ENCODE measurements at regions not wholly inside any gene's neighbourhood (a gene's known extent, or its start where the extent isn't known, plus 50 kb on each side); places are given as distances from the start of the nearest gene placed in this dataset.

DNA sequence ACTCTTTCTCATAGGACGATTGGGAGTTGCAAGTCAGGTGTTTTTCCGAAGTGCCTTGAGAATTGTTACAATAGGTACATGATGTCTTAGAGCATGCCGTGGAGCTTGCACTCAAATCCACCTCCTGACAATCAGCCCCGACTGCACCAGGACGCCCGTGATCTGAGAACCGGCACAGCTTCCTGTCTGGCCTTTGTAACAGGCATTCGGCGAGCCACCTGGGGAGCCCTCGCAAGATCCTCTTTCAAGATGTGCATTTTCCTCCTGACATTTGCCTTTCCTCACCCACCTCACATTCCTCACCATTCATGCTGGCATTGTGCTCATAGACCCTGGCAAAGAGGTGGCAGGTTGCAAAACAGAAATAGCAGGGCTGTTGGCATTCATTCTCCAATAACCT, 427.3 kb downstream of the GALR1 start:
- no peak overlapping the region for H3K27ac ChIP-seq (ENCODE audit: insufficient read depth, low read length)
- H3K9me3 ChIP-seq (ENCODE audit: control insufficient read depth, insufficient read depth, low read depth, low read length): no peaks in the 10 kb centered on the region
- H3K4me1 ChIP-seq (ENCODE audit: control insufficient read depth, extremely low read depth, insufficient read depth, low read length): no peaks in the 10 kb centered on the region
- no peak overlapping the region for H2AFZ ChIP-seq (ENCODE audit: low read length)
- no peak overlapping the region for H3K4me3 ChIP-seq (replicated peaks in 1 of 4; ENCODE audit: control extremely low read depth in 1 of 4, insufficient read depth in 1 of 4, low read depth in 3 of 4, low read length in 4 of 4)
- H3K36me3 ChIP-seq (ENCODE audit: control insufficient read depth, insufficient read depth, low read length): no peaks in the 10 kb centered on the region
- TF ChIP-seq CTCF (conservative IDR thresholded peaks at IDR 0.05 in 1 of 2, IDR thresholded peaks at IDR 0.05 in 1 of 2; ENCODE audit: low read depth in 1 of 2, low read length in 2 of 2) (no peak), EZH2 (IDR thresholded peaks at IDR 0.05; ENCODE audit: low read length, missing control alignments) (no peak)
- no peaks in the 10 kb centered on the region for H3K27me3 ChIP-seq (ENCODE audit: control insufficient read depth, insufficient read depth, low read length)
- no peaks in the 10 kb centered on the region for H3K79me2 ChIP-seq (ENCODE audit: control insufficient read depth, insufficient read depth, low read length)
- no peak for DNase-seq (ENCODE audit: low read depth in 2 of 2)
- no peak overlapping the region for H3K9ac ChIP-seq (ENCODE audit: insufficient read depth, low read length)
- H3K4me2 ChIP-seq (ENCODE audit: extremely low read depth, insufficient read depth, low read length): no peak overlapping the region
- no peaks in the 10 kb centered on the region for H4K20me1 ChIP-seq (ENCODE audit: control insufficient read depth, extremely low read depth, insufficient read depth, low read length)

DNA sequence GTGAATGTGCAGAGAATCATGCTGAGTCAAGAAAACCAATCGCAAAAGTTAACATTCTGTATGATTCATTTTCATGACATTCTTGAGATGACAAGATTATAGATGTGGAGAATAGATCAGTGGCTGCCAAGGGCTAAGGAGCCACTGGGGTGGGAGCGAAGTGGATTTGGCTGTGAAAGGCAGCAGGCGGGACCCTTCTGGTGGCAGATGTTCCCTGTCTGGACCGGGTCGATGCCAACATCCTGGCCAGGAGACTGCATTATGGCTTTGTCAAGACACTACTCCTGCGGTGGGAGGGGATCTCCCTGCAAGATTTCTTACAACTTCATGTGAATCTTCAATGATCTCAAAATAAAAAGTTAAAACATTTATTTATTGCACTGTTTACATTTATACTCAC, 427.9 kb downstream of the GALR1 start:
- Histone ChIP-seq H3K9ac (ENCODE audit: insufficient read depth, low read length) (no peak overlapping the region), H3K4me3 (replicated peaks in 1 of 4; ENCODE audit: control extremely low read depth in 1 of 4, insufficient read depth in 1 of 4, low read depth in 3 of 4, low read length in 4 of 4) (no peak overlapping the region), H2AFZ (ENCODE audit: low read length) (no peak overlapping the region), H3K36me3 (ENCODE audit: control insufficient read depth, insufficient read depth, low read length) (no peaks in the 10 kb centered on the region), H3K4me1 (ENCODE audit: control insufficient read depth, extremely low read depth, insufficient read depth, low read length) (no peaks in the 10 kb centered on the region), H3K9me3 (ENCODE audit: control insufficient read depth, insufficient read depth, low read depth, low read length) (no peaks in the 10 kb centered on the region), H3K79me2 (ENCODE audit: control insufficient read depth, insufficient read depth, low read length) (no peaks in the 10 kb centered on the region), H3K27me3 (ENCODE audit: control insufficient read depth, insufficient read depth, low read length) (no peaks in the 10 kb centered on the region), H3K27ac (ENCODE audit: insufficient read depth, low read length) (no peak overlapping the region), H4K20me1 (ENCODE audit: control insufficient read depth, extremely low read depth, insufficient read depth, low read length) (no peaks in the 10 kb centered on the region), H3K4me2 (ENCODE audit: extremely low read depth, insufficient read depth, low read length) (no peak overlapping the region)
- no peak for DNase-seq (ENCODE audit: low read depth in 2 of 2)
- no peak for TF ChIP-seq CTCF (conservative IDR thresholded peaks at IDR 0.05 in 1 of 2, IDR thresholded peaks at IDR 0.05 in 1 of 2; ENCODE audit: low read depth in 1 of 2, low read length in 2 of 2)
- TF ChIP-seq EZH2 (IDR thresholded peaks at IDR 0.05; ENCODE audit: low read length, missing control alignments): no peak

DNA sequence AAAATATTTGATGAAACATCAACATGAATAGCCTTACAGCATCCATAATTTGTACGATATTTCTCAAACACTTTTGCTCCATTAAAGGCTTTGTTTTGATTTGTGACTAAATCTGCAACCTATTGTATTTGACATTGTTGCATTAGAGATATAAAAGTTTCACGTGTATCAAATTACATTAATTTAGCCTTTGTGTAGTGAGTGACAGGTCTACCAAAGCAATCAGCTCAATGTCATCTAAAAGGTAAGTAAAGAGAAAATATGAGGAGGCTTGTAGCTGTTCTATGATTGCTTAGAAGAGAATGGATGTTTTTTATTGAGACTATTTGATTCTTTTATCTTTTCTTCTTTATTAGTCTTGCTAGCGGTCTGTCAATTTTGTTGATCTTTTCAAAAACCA, 430.2 kb downstream of the GALR1 start:
- Histone ChIP-seq H3K9ac (ENCODE audit: insufficient read depth, low read length) (no peak overlapping the region), H3K4me2 (ENCODE audit: extremely low read depth, insufficient read depth, low read length) (no peak overlapping the region), H4K20me1 (ENCODE audit: control insufficient read depth, extremely low read depth, insufficient read depth, low read length) (no peaks in the 10 kb centered on the region), H3K27ac (ENCODE audit: insufficient read depth, low read length) (no peak overlapping the region), H3K9me3 (ENCODE audit: control insufficient read depth, insufficient read depth, low read depth, low read length) (no peaks in the 10 kb centered on the region), H3K4me3 (replicated peaks in 1 of 4; ENCODE audit: control extremely low read depth in 1 of 4, insufficient read depth in 1 of 4, low read depth in 3 of 4, low read length in 4 of 4) (no peak overlapping the region), H3K4me1 (ENCODE audit: control insufficient read depth, extremely low read depth, insufficient read depth, low read length) (no peaks in the 10 kb centered on the region), H3K79me2 (ENCODE audit: control insufficient read depth, insufficient read depth, low read length) (no peaks in the 10 kb centered on the region), H2AFZ (ENCODE audit: low read length) (no peak overlapping the region), H3K27me3 (ENCODE audit: control insufficient read depth, insufficient read depth, low read length) (no peaks in the 10 kb centered on the region), H3K36me3 (ENCODE audit: control insufficient read depth, insufficient read depth, low read length) (no peaks in the 10 kb centered on the region)
- TF ChIP-seq EZH2 (IDR thresholded peaks at IDR 0.05; ENCODE audit: low read length, missing control alignments) (no peak), CTCF (conservative IDR thresholded peaks at IDR 0.05 in 1 of 2, IDR thresholded peaks at IDR 0.05 in 1 of 2; ENCODE audit: low read depth in 1 of 2, low read length in 2 of 2) (no peak)
- no peak for DNase-seq (ENCODE audit: low read depth in 2 of 2)

All from fibroblast of lung (primary cell).